Common myeloid progenitor, CD34-positive (primary cell): ENCODE measurements at regions not wholly inside any gene's neighbourhood (a gene's known extent, or its start where the extent isn't known, plus 50 kb on each side); places are given as distances from the start of the nearest gene placed in this dataset.

Experiments used
- CTCF ChIA-PET: fragments of 350-600 bp; sonication (Branson Sonifier 250); formaldehyde crosslinking; loops from one replicate; lab custom pipeline; 2021; ENCODE audit warnings: antibody characterized with exemption; lab: Charles Lee
- POLR2A ChIA-PET: fragments of 350-600 bp; sonication (Branson Sonifier 250); formaldehyde crosslinking; loops from one replicate; lab custom pipeline; 2021; ENCODE audit warnings: antibody characterized with exemption; lab: Charles Lee
- DNase-seq, 3 donors: peaks; one replicate each; pipeline versions ENCODE4 v3.0.0 to v3.0.0-alpha.2; 2013
- H3K27ac ChIP-seq, 2 experiments: 1 replicate in 1 of 2; 2 replicates in 1 of 2; pipeline ENCODE4 v1.7.0; 2013; ENCODE audit warnings: inconsistent platforms in 2 of 2, low read length in 2 of 2, mild to moderate bottlenecking in 2 of 2, low read depth in 1 of 2, moderate library complexity in 1 of 2; ENCODE audit not compliant: severe bottlenecking in 2 of 2, insufficient read depth in 1 of 2, poor library complexity in 1 of 2
- H3K27me3 ChIP-seq, 5 experiments: replicated peaks in 2 of 5; 1 replicate in 3 of 5; 2 replicates in 2 of 5; pipeline versions ENCODE4 v1.6.1 to v1.7.0; 2013; ENCODE audit warnings: low read length in 4 of 5, mild to moderate bottlenecking in 2 of 5, moderate library complexity in 2 of 5, inconsistent platforms in 1 of 5; ENCODE audit not compliant: insufficient read depth in 5 of 5, control insufficient read depth in 4 of 5
- H3K36me3 ChIP-seq, 4 experiments: 1 replicate in 2 of 4; 2 replicates in 2 of 4; pipeline versions ENCODE4 v1.6.1 to v1.7.0; 2013; ENCODE audit warnings: low read length in 3 of 4, control low read depth in 1 of 4, mild to moderate bottlenecking in 1 of 4; ENCODE audit not compliant: control insufficient read depth in 4 of 4, insufficient read depth in 4 of 4
- H3K4me1 ChIP-seq, 4 experiments: 1 replicate in 3 of 4; 2 replicates in 1 of 4; pipeline versions ENCODE4 v1.6.1 to v1.7.1; 2013; ENCODE audit warnings: low read length in 3 of 4, mild to moderate bottlenecking in 3 of 4, control low read depth in 1 of 4, inconsistent platforms in 1 of 4, moderate library complexity in 1 of 4; ENCODE audit not compliant: control insufficient read depth in 4 of 4, insufficient read depth in 4 of 4; ENCODE audit errors: control extremely low read depth in 1 of 4
- H3K4me3 ChIP-seq, 7 experiments: 1 replicate in 4 of 7; 2 replicates in 3 of 7; pipeline versions ENCODE4 v1.5.1 to v1.7.0; 2013; ENCODE audit warnings: mild to moderate bottlenecking in 7 of 7, low read length in 6 of 7, moderate library complexity in 6 of 7, inconsistent platforms in 2 of 7, low read depth in 2 of 7, control low read depth in 1 of 7; ENCODE audit not compliant: insufficient read depth in 4 of 7, control insufficient read depth in 1 of 7; ENCODE audit errors: extremely low read depth in 1 of 7
- H3K9me3 ChIP-seq, 5 experiments: 1 replicate in 4 of 5; 2 replicates in 1 of 5; pipeline versions ENCODE4 v1.6.1 to v1.7.1; 2013; ENCODE audit warnings: low read length in 4 of 5, mild to moderate bottlenecking in 2 of 5, inconsistent platforms in 1 of 5, low read depth in 1 of 5, moderate library complexity in 1 of 5; ENCODE audit not compliant: control insufficient read depth in 4 of 5, insufficient read depth in 2 of 5; ENCODE audit errors: control extremely low read depth in 1 of 5
- WGBS: methylation state at CpG from one replicate; pipeline ENCODE4 v1.1.5; 2013; ENCODE audit not compliant: insufficient coverage; 5-methylcytosine and 5-hydroxymethylcytosine counted together

DNA sequence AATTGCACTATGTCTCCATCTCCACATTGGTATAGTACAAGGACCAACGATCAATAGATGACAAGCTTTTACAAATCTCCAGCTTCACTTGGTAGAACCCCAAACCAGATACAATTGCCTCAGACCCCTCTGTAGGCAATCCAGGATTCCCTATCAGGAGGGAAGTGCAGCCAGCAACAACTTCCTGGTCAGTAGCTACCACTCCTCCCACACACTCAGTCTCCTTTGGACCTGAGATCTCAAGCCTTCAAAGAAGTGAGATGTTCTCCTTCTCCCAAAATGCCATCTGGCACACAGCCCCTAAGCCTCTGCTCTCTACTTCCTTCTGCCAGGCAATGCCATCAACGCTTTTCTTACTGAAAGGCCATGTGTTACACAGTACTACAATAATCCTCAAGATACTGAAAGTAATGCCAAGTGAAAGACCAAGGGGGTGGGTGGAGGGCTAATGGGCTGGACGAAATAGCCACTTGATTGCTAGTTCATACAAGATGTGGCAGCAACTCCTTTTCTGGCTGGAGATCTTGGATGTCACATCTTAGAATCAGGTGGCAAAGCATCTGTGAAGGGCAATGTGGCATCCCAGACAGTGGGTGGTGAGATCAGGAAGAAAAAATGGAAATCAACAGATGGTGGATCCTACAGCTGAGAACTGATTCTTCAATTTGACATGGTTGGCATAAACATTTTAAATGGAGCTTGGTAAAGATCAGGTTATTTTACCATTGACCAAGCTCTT lies 75.3 kb upstream of the ACP3 start:
- 100% methylated on average over 2 of the region's 3 CpGs for WGBS
- ChIA-PET POLR2A (no interaction called here), CTCF (interaction anchor here (0.6 to 1.5 kb wide), 4 partner anchors 11 to 477 kb away, joined by 3 read pairs; no protein-coding TSS in a partner anchor)
- H3K4me3 ChIP-seq, result no peak overlapping the region
- H3K36me3 ChIP-seq, result no peaks in the 10 kb centered on the region
- peaks cover 0 to 20% (median 8%) of the 10 kb centered on the region in 4 experiments for H3K4me1 ChIP-seq
- no peak for DNase-seq
- H3K9me3 ChIP-seq, result peaks cover 0 to 5% (median 0%) of the 10 kb centered on the region in 5 experiments
- H3K27me3 ChIP-seq, result no peaks in the 10 kb centered on the region
- no peak overlapping the region for H3K27ac ChIP-seq

GRCh38 chr3:132242790-132243189 lies 74.4 kb upstream of the ACP3 start:
- peak in 2 of 3 donors; percentile 10 to 26 for DNase-seq
- ChIA-PET CTCF (interaction anchor here (1.0 to 1.1 kb wide), 2 partner anchors 10 to 11 kb away, joined by 3 to 5 read pairs; no protein-coding TSS in a partner anchor), POLR2A (no interaction called here)
- H3K9me3 ChIP-seq, result peaks cover 0 to 5% (median 0%) of the 10 kb centered on the region in 5 experiments
- WGBS, result 10% methylated on average over 2 of the region's 3 CpGs
- peaks cover 0 to 20% (median 8%) of the 10 kb centered on the region in 4 experiments for H3K4me1 ChIP-seq
- no peak overlapping the region for H3K27ac ChIP-seq
- no peak overlapping the region for H3K4me3 ChIP-seq
- H3K36me3 ChIP-seq, result no peaks in the 10 kb centered on the region
- H3K27me3 ChIP-seq, result no peaks in the 10 kb centered on the region

- no peaks in the 10 kb centered on the region for H3K36me3 ChIP-seq
- DNase-seq, result peak; percentile 67 to 92 (median 89)
- CTCF ChIA-PET, result interaction anchor here (1.2 to 7.4 kb wide), 2 partner anchors 95 to 99 kb away, joined by 3 to 63 read pairs; no protein-coding TSS in a partner anchor
- no peaks in the 10 kb centered on the region for H3K9me3 ChIP-seq
- WGBS, result 0% methylated on average over 2 of the region's 3 CpGs
- no peak overlapping the region for H3K4me3 ChIP-seq
- H3K27ac ChIP-seq, result peak overlapping the region; percentile 78 to 80
- peaks cover 0 to 20% (median 8%) of the 10 kb centered on the region in 4 experiments for H3K4me1 ChIP-seq
- H3K27me3 ChIP-seq, result no peaks in the 10 kb centered on the region
- POLR2A ChIA-PET, result no interaction called here
These were observed 71.6 kb upstream of the ACP3 start for GRCh38 chr3:132245552-132246142.

GRCh38 chr3:132246212-132246611 lies 71.0 kb upstream of the ACP3 start:
- H3K36me3 ChIP-seq, result no peaks in the 10 kb centered on the region
- peaks cover 0 to 20% (median 8%) of the 10 kb centered on the region in 4 experiments for H3K4me1 ChIP-seq
- no peaks in the 10 kb centered on the region for H3K9me3 ChIP-seq
- WGBS, result 83% methylated on average over 2 of the region's 3 CpGs
- no peak for DNase-seq
- CTCF ChIA-PET, result interaction anchor here (1.2 to 7.4 kb wide), 4 partner anchors 11 to 98 kb away, joined by 3 to 63 read pairs (median 6); no protein-coding TSS in a partner anchor
- H3K27me3 ChIP-seq, result no peaks in the 10 kb centered on the region
- H3K27ac ChIP-seq, result peak overlapping the region; percentile 78 to 80
- POLR2A ChIA-PET, result no interaction called here
- no peak overlapping the region for H3K4me3 ChIP-seq

- CTCF ChIA-PET, result interaction anchor here (1.2 to 7.4 kb wide), 3 partner anchors 10 to 97 kb away, joined by 3 to 63 read pairs (median 10); no protein-coding TSS in a partner anchor
- DNase-seq, result no peak
- Histone ChIP-seq H3K4me1 (peaks cover 0 to 20% (median 8%) of the 10 kb centered on the region in 4 experiments), H3K9me3 (no peaks in the 10 kb centered on the region), H3K27me3 (no peaks in the 10 kb centered on the region), H3K4me3 (no peak overlapping the region), H3K36me3 (no peaks in the 10 kb centered on the region), H3K27ac (no peak overlapping the region)
- no CpG with 5 or more reads among the region's 1 CpG for WGBS
- POLR2A ChIA-PET, result no interaction called here
These were observed 70.0 kb upstream of the ACP3 start for GRCh38 chr3:132247211-132247610.

GRCh38 chr3:132248490-132248889 lies 68.7 kb upstream of the ACP3 start:
- ChIA-PET POLR2A (no interaction called here), CTCF (interaction anchor here (1.1 to 7.4 kb wide), 4 partner anchors 9 to 101 kb away, joined by 3 to 63 read pairs (median 8); no protein-coding TSS in a partner anchor)
- no CpG with 5 or more reads among the region's 1 CpG for WGBS
- Histone ChIP-seq H3K9me3 (no peaks in the 10 kb centered on the region), H3K4me3 (no peak overlapping the region), H3K27ac (no peak overlapping the region), H3K27me3 (no peaks in the 10 kb centered on the region), H3K4me1 (peaks cover 0 to 16% (median 5%) of the 10 kb centered on the region in 4 experiments), H3K36me3 (no peaks in the 10 kb centered on the region)
- DNase-seq, result no peak
